ENCODE measurements at regions not wholly inside any gene's neighbourhood (a gene's known extent, or its start where the extent isn't known, plus 50 kb on each side); places are given as distances from the start of the nearest gene placed in this dataset.

GRCh38 chr17:55859301-55859795 is 108.5 kb downstream of the PCTP start:
- TF ChIP-seq POLR2AphosphoS5 (IDR thresholded peaks at IDR 0.05) (no peak), CTCF (IDR thresholded peaks at IDR 0.05) (no peak), POLR2A (IDR thresholded peaks at IDR 0.05) (no peak)
